Choroid plexus epithelial cell (primary cell): ENCODE measurements at regions not wholly inside any gene's neighbourhood (a gene's known extent, or its start where the extent isn't known, plus 50 kb on each side); places are given as distances from the start of the nearest gene placed in this dataset.

Source experiments
- DNase-seq: peaks from one replicate; pipeline ENCODE4 v3.0.0-alpha.2; 2010; ENCODE audit warnings: low read depth
- H3K4me3 ChIP-seq: 2 replicates; pipeline ENCODE4 v1.5.1; 2011; ENCODE audit warnings: low read depth, mild to moderate bottlenecking, control low read depth, low read length, moderate library complexity
- TF ChIP-seq, protein P1 (sequence below): conservative IDR thresholded peaks from 2 replicates; pipeline ENCODE4 v1.5.1; 2011; ENCODE audit warnings: low read depth, mild to moderate bottlenecking, control low read depth, inconsistent platforms, low read length, moderate library complexity

DNA sequence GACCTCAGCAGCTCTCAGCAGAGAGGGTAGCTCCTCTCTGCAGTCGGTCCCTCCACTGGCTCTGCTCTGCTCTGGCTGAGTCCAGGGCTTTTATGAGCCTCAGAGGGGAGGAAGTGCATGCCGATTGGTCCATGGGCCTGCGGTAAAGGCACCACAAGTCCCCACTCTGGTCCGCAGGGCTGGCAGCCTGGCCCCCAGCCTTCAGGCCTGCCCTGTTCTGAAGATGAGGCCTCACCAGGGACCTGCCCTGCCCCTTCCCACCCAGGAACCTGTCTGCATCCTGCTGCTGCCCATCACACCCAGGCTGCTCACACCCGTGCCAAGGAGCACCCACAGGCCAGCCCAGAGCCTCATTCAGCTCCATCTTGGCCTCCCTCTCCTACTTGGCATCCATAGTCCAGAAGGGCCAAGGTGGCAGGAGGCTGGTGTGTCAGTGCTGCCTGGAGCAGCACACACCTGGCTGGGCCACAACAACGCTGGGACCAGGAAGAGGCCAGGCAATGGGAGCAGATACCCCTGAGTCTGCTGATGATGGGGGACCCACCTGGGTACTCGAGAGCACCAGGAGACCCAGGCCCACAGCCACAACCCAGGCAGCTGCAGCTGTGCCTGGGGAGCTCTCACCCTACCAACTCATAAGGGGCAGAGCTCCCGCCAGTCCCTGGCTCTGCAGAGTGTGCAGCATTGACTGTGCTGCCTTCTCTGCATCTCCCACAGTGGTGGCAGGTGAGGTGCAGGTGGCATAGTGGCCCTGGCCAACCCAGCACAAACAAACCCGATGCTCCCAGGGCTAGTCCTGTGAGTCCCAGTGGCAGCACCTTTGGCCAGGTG is 191.9 kb upstream of the NUDT6 start:
- TF ChIP-seq, protein P1, sequence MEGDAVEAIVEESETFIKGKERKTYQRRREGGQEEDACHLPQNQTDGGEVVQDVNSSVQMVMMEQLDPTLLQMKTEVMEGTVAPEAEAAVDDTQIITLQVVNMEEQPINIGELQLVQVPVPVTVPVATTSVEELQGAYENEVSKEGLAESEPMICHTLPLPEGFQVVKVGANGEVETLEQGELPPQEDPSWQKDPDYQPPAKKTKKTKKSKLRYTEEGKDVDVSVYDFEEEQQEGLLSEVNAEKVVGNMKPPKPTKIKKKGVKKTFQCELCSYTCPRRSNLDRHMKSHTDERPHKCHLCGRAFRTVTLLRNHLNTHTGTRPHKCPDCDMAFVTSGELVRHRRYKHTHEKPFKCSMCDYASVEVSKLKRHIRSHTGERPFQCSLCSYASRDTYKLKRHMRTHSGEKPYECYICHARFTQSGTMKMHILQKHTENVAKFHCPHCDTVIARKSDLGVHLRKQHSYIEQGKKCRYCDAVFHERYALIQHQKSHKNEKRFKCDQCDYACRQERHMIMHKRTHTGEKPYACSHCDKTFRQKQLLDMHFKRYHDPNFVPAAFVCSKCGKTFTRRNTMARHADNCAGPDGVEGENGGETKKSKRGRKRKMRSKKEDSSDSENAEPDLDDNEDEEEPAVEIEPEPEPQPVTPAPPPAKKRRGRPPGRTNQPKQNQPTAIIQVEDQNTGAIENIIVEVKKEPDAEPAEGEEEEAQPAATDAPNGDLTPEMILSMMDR = no peak
- no peak overlapping the region for H3K4me3 ChIP-seq
- DNase-seq = no peak

DNA sequence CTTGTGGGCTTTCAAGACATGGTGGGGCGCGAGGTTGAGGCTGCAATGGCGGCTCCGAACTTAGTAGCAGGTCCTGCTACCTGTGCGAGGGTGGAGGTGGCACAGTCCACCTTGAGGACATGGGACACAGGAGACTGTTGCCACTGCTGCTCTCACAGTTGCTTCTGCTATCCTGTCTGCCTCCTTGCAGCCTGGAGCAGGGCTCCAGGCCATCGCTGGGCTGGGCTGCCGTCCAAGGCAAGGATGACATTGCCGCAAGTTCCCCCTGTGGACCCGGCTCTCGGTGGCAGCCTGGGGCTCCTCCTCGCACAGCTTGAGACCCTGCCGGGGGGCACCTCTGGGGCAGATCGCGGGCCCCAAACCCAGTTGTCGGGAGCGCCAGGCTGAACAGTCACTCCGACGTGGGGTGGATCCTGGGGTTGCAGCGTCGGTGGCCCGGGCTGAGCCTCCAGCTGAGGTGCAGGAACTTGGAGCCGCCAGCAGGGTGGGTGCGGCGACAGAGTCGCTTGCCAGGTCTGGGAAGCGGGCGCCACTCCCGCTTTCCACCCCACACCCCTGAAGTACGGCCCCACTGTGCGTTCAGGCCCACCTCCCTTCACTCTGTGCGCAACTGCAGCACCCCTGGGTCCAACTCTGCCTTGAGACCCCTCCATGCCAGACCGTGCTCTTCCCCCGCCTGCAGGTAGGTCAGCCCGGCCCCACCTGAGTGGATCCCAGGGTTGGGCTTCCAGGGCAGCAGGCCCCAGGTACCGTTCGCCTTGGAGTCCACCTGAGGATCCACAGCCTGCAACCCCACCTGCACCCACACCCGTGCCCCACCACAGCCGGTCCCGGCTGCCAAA is 192.7 kb upstream of the NUDT6 start:
- H3K4me3 ChIP-seq = no peak overlapping the region
- no peak for DNase-seq
- TF ChIP-seq, protein P1 = no peak

DNA sequence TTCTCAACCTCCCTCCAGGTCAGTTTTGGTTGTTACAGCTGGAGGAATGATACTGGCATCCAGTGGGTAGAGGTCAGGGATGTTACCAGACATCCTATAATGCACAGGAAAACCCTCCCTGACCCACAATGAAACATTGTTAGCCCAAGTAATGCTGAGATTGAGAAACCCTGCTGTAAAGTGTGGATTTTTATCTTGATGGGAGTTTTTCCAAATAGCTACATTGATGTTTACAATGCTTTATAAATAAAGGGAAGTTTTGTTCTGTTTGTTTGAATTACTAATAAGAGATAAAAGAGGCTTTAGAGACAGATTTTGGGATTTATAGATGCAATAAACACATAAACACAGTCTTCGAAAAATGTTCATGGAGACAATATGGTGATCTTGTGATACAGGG is 194.0 kb upstream of the NUDT6 start:
- TF ChIP-seq, protein P1 = no peak
- no peak overlapping the region for H3K4me3 ChIP-seq
- peak; percentile 67 for DNase-seq

DNA sequence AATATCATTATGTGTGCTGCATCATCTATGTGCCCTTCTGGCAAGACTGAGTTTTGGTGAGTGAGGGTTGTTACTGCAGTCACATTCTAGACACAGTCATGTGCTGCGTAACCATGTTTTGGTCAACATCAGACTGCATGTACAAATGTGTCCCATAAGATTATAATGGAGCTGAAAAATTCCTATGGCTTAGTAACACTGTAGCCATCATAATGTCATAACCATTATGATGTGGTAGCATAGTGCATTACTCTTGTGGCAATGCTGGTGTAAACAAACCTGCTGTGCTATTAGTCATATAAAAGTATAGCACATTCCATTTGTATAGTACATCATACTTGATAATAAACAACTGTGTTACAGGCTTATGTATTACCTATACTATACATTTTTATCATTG is 198.1 kb upstream of the NUDT6 start:
- H3K4me3 ChIP-seq = no peak overlapping the region
- TF ChIP-seq, protein P1 = no peak
- peak; percentile 85 for DNase-seq

DNA sequence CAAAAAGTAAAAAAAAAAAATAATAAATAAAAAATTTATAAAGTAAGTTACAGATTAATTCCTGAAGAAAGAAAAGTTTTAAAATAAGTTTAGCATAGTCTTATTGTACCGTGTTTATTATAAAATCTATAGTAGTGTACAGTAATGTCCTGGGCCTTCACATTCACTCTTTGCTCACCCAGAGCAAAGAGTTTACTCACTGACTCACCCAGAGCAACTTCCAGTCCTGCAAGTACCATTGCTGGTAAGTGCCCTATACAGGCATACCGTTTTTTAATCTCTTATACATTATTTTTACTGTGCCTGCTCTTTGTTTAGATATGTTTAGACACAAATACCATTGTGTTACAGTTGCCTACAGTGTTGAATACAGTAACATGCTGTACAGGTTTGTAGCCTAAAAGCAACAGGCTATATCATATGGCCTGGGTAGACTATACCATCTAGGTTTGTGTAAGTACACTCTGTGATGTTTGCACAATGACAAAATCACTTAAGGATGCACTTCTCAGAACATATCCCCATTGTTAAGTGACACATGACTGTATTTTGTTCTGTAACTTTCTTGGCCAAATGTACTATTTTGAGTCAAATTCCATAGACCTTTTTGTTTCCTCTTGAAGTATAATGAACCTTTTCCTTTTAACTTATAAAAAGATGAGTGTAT is 199.0 kb upstream of the NUDT6 start:
- peak; percentile 60 for DNase-seq
- H3K4me3 ChIP-seq = no peak overlapping the region
- TF ChIP-seq, protein P1 = no peak

DNA sequence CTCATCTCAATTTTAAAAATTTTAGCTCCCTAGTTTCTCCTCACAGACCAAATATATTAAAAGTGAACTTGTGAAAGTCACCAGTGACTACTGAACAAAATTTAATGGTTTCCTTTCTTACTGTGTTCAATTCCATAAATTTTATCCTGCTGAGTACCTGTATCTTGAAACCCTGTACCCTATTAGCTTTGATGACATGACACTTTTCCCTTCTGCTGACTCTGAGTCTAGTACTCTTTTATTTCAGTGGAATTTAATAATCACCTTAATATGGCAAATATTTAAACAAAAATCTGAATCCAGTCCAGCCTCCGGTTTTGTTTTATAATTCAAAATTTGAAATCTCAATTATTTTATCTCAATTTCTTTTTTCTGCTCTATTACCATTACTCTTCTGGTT is 203.1 kb upstream of the NUDT6 start:
- no peak for DNase-seq
- H3K4me3 ChIP-seq = no peak overlapping the region
- TF ChIP-seq, protein P1 = no peak
